ENCODE measurements at regions not wholly inside any gene's neighbourhood (a gene's known extent, or its start where the extent isn't known, plus 50 kb on each side); places are given as distances from the start of the nearest gene placed in this dataset.

DNA sequence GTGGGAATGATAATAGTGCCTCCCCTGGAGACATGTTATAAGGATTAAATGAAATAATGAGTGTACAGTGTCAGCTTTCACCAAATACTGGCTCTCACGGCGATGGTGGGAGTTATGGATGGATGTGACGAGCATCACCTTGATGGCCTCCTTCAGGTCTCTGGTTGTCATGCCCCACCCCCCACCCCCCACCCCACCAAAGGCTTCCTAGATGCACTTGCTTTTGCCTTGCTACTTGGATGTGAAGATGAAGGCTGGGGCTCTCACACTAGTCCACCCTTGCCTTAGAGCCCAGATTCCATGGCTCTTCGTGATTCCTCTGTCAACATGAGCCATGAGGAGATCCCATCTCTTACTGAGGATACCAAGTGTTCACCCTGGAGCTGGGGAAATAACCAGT is 412.3 kb downstream of the NPHP4 start:
- H3K4me3 ChIP-seq (ENCODE audit: low read length), result no peak overlapping the region
- H3K4me1 ChIP-seq (ENCODE audit: control insufficient read depth, low read depth, low read length), result no peaks in the 10 kb centered on the region
- H3K36me3 ChIP-seq (ENCODE audit: control insufficient read depth, low read depth, low read length), result no peaks in the 10 kb centered on the region
- no peaks in the 10 kb centered on the region for H3K27me3 ChIP-seq (ENCODE audit: control insufficient read depth, insufficient read depth, low read length)
- no peak overlapping the region for H3K27ac ChIP-seq (ENCODE audit: low read length)
- H3K9me3 ChIP-seq (ENCODE audit: control insufficient read depth, low read depth, low read length), result no peaks in the 10 kb centered on the region
- no peak overlapping the region for H3K9ac ChIP-seq (ENCODE audit: low read length)

DNA sequence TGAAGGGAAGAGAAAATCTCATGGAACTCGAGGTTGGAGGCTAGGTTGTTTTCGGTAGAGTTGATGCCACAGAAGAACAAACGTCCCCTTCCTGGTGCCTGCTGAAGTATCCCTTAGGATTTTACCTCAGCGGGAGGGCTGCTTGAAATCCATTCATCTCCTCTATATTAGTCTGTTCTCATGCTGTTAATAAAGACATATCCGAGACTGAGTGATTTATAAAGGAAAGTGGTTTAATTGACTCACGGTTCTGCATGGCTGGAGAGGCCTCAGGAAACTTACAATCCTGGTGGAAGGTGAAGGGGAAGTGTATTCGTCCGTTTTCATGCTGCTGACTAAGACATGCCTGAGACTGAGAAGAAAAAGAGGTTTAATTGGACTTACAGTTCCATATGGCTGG is 413.5 kb downstream of the NPHP4 start:
- Histone ChIP-seq H3K9ac (ENCODE audit: low read length) (no peak overlapping the region), H3K4me3 (ENCODE audit: low read length) (no peak overlapping the region), H3K27me3 (ENCODE audit: control insufficient read depth, insufficient read depth, low read length) (no peaks in the 10 kb centered on the region), H3K4me1 (ENCODE audit: control insufficient read depth, low read depth, low read length) (no peaks in the 10 kb centered on the region), H3K27ac (ENCODE audit: low read length) (no peak overlapping the region), H3K9me3 (ENCODE audit: control insufficient read depth, low read depth, low read length) (no peaks in the 10 kb centered on the region), H3K36me3 (ENCODE audit: control insufficient read depth, low read depth, low read length) (no peaks in the 10 kb centered on the region)

DNA sequence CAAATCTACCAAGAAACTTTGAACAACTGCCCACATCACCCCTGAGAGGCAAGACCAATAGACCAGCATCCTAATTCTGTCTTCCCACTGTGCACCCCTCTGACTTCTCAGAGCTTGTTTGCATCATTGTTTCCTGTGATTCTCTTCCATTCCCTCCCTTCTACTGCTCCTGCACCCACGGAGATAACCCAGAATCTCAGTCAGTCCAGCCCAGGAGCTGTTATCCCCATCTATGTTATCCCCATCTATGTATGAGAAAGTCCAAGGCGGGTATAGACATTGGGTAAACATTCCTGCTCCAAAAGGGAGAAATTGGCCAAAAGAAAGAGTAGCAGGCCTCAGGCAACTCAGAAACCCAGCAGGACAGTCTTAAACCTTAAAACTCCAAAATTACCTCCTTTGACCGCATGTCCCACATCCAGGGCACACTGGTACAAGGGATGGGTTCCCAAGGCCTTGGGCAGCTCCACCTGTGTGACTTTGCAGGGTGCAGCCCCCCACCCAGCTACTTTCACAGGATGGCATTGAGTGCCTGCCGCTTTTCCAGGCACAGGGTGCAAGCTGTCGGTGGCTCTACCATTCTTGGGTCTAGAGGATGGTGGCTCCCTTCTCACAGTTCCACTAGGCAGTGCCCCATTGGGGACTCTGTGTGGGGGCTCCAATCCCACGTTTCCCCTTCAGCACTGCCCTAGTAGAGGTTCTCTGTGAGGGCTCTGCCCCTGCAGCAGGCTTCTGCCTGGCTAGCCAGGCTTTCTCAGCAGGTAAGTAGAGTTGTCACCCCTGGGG is 414.8 kb downstream of the NPHP4 start:
- Histone ChIP-seq H3K36me3 (ENCODE audit: control insufficient read depth, low read depth, low read length) (no peaks in the 10 kb centered on the region), H3K4me3 (ENCODE audit: low read length) (no peak overlapping the region), H3K27ac (ENCODE audit: low read length) (no peak overlapping the region), H3K9ac (ENCODE audit: low read length) (no peak overlapping the region), H3K4me1 (ENCODE audit: control insufficient read depth, low read depth, low read length) (no peaks in the 10 kb centered on the region), H3K27me3 (ENCODE audit: control insufficient read depth, insufficient read depth, low read length) (no peaks in the 10 kb centered on the region), H3K9me3 (ENCODE audit: control insufficient read depth, low read depth, low read length) (no peaks in the 10 kb centered on the region)

DNA sequence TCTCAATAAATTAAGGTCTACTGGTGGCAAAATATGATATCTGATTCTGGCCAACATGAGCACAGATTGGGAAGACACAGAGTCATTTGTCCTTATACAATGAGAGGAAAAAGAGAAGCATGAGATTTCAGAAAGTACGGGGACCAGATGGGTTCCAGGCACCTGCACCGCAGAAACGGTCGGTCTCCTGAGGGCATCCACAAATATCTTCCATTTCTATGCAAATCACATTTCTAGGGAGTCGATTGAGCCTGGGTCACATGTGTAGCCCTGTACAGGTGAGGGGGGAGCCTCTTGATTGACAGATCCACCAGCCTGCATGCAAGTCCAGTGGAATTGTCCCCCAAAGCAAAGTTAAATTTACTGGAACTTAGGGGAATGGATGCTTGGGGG is 415.6 kb downstream of the NPHP4 start:
- no peak overlapping the region for H3K27ac ChIP-seq (ENCODE audit: low read length)
- no peaks in the 10 kb centered on the region for H3K36me3 ChIP-seq (ENCODE audit: control insufficient read depth, low read depth, low read length)
- no peaks in the 10 kb centered on the region for H3K4me1 ChIP-seq (ENCODE audit: control insufficient read depth, low read depth, low read length)
- no peak overlapping the region for H3K4me3 ChIP-seq (ENCODE audit: low read length)
- no peaks in the 10 kb centered on the region for H3K27me3 ChIP-seq (ENCODE audit: control insufficient read depth, insufficient read depth, low read length)
- no peak overlapping the region for H3K9ac ChIP-seq (ENCODE audit: low read length)
- H3K9me3 ChIP-seq (ENCODE audit: control insufficient read depth, low read depth, low read length), result no peaks in the 10 kb centered on the region

DNA sequence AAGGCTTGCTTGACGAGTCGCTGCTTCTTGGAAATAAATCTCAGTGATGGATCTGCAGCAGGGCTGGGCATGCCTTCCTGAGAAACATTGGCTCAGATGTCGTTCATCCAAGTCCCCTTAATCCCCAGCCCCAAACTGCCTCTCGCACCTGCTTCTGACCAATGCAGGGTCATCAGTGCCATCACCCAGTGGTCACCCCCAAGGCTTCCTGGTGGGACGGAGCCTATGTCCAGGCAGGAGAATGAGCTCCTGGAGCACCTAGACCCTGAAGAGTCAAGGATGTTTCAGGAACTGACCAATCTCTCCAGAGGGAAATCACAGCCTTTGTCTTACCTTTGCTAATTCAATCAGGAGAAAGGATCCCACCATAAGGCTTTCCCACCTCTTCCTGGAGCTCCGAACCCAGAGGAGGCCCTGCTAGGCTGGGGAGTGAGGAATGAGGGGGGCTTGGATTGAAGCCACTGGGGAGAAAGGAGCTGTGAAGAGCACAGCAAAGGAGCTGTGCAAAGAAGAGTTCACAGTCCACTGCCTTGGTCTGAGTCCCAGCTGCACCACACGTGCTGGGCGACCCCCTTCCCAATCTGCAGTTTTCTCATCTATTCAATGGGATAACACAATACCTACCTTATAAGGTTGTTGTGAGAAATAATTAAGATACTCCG is 416.1 kb downstream of the NPHP4 start:
- Histone ChIP-seq H3K9ac (ENCODE audit: low read length) (no peak overlapping the region), H3K27ac (ENCODE audit: low read length) (no peak overlapping the region), H3K36me3 (ENCODE audit: control insufficient read depth, low read depth, low read length) (no peaks in the 10 kb centered on the region), H3K4me3 (ENCODE audit: low read length) (no peak overlapping the region), H3K9me3 (ENCODE audit: control insufficient read depth, low read depth, low read length) (no peaks in the 10 kb centered on the region), H3K27me3 (ENCODE audit: control insufficient read depth, insufficient read depth, low read length) (no peaks in the 10 kb centered on the region), H3K4me1 (ENCODE audit: control insufficient read depth, low read depth, low read length) (no peaks in the 10 kb centered on the region)

DNA sequence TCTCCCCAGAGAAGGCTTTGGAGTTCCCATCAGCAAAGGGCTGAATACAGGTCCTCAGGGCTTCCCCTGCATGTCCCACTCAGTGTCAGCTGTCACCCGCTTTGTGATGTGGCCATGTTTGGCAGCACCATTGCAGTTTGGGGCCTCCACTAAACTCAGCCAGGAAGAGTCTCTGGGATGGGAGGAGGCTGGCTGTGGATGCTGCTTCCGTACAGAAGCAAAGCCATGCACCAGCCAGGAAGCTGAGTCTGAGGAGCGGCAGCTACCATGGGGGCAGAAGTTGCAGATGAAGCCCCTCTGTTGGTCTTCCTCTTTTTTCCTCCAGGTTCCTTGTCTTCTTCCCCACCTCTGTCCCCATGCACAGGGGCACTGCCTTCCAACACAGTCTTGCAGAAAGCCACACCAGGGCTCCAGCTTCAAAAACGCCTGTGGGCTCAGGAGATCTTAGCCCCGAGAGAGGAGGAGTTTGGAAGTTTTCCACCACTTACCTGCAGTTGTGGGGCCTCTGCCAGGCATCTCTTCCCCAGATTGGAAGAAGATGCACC is 416.8 kb downstream of the NPHP4 start:
- H3K4me3 ChIP-seq (ENCODE audit: low read length), result no peak overlapping the region
- no peak overlapping the region for H3K27ac ChIP-seq (ENCODE audit: low read length)
- no peak overlapping the region for H3K9ac ChIP-seq (ENCODE audit: low read length)
- no peaks in the 10 kb centered on the region for H3K27me3 ChIP-seq (ENCODE audit: control insufficient read depth, insufficient read depth, low read length)
- no peaks in the 10 kb centered on the region for H3K4me1 ChIP-seq (ENCODE audit: control insufficient read depth, low read depth, low read length)
- no peaks in the 10 kb centered on the region for H3K36me3 ChIP-seq (ENCODE audit: control insufficient read depth, low read depth, low read length)
- peaks cover 2% of the 10 kb centered on the region for H3K9me3 ChIP-seq (ENCODE audit: control insufficient read depth, low read depth, low read length)

DNA sequence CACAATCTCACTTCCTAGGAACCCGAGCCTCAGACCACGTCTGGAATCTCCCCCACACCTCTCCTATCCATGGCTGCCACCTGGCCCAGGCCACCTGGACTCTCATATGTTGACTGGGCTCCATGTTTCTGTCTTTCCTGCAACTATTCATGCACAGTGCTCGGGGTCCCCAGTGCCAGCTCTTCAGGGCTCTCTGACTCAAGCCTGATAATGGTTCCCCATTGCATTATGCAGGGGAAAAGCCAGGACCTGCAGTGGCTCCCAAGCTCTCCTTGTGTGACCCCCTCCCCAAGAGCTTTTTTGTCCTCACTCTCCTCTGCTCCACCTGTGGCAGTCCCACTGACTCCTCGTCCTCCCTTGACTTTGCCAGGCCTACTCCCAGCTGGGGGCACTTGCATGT is 417.6 kb downstream of the NPHP4 start:
- Histone ChIP-seq H3K4me3 (ENCODE audit: low read length) (no peak overlapping the region), H3K4me1 (ENCODE audit: control insufficient read depth, low read depth, low read length) (no peaks in the 10 kb centered on the region), H3K9me3 (ENCODE audit: control insufficient read depth, low read depth, low read length) (peaks cover 2% of the 10 kb centered on the region), H3K36me3 (ENCODE audit: control insufficient read depth, low read depth, low read length) (no peaks in the 10 kb centered on the region), H3K27ac (ENCODE audit: low read length) (no peak overlapping the region), H3K9ac (ENCODE audit: low read length) (no peak overlapping the region), H3K27me3 (ENCODE audit: control insufficient read depth, insufficient read depth, low read length) (no peaks in the 10 kb centered on the region)

DNA sequence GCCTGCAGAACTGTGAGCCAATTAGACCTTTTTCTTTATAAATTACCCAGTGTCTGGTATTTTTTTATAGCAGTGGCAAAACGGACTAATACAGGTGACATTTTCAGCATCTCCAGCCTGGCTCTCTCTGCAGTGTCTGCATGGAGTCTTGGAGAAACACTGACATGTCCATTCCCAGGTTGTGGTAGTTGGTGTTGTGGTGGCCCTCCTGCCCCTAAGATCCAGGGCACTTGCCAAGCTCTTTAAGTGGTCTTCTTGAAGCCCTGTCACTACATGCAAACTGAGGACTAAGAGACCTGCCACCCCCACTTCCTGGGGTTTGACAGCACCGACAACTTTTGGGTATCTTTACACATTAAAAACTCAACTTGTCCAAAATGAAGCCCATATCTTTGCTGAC is 419.4 kb downstream of the NPHP4 start:
- Histone ChIP-seq H3K27me3 (ENCODE audit: control insufficient read depth, insufficient read depth, low read length) (no peaks in the 10 kb centered on the region), H3K9ac (ENCODE audit: low read length) (no peak overlapping the region), H3K9me3 (ENCODE audit: control insufficient read depth, low read depth, low read length) (peaks cover 8% of the 10 kb centered on the region), H3K4me3 (ENCODE audit: low read length) (no peak overlapping the region), H3K36me3 (ENCODE audit: control insufficient read depth, low read depth, low read length) (no peaks in the 10 kb centered on the region), H3K4me1 (ENCODE audit: control insufficient read depth, low read depth, low read length) (no peaks in the 10 kb centered on the region), H3K27ac (ENCODE audit: low read length) (no peak overlapping the region)

DNA sequence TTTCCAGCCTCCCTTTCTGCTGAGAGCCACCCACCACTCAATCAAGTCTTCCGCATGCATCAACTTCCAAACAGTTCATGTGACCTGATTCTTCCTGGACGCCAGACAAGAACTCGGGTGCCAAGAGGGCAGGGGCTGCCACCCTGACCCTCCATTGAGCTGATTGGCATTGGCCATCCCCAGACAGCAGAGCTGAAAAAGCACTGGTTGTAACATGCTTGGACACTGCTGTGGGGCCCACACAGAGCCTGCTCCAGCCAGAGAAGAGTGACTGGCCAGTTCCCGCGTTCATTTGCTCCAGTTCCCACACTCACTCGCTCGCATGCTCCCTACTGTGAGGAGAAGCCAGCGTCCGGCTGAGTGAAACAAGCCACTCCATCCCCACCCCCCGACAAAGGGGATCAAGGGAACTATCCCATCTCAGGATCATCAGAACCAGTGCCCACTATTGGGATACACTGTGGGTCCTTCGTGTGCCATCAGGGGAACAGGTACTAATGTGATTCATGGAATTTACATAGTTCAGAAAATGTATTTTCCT is 420.3 kb downstream of the NPHP4 start:
- Histone ChIP-seq H3K27ac (ENCODE audit: low read length) (no peak overlapping the region), H3K27me3 (ENCODE audit: control insufficient read depth, insufficient read depth, low read length) (no peaks in the 10 kb centered on the region), H3K36me3 (ENCODE audit: control insufficient read depth, low read depth, low read length) (no peaks in the 10 kb centered on the region), H3K9me3 (ENCODE audit: control insufficient read depth, low read depth, low read length) (peaks cover 8% of the 10 kb centered on the region), H3K9ac (ENCODE audit: low read length) (no peak overlapping the region), H3K4me1 (ENCODE audit: control insufficient read depth, low read depth, low read length) (no peaks in the 10 kb centered on the region), H3K4me3 (ENCODE audit: low read length) (no peak overlapping the region)

DNA sequence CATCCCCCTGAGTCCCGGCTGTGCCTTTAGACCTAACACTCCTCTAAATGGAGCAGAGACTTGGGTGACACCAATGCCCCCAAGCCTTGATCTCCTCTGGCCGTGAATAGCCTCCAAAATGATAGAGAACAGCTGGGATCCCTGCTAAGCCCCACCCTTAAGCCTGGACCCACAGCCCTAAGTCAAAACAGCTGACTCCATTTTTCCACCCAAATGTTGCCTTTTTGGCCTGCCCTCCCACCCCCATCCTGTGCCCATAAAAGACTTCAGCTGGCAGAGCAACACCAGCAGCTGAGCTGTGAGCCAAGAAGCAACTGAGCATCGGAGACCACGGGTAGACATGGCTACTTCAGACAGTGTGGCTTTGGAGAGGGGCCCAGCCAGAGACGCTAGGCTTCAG is 420.8 kb downstream of the NPHP4 start:
- Histone ChIP-seq H3K9me3 (ENCODE audit: control insufficient read depth, low read depth, low read length) (peaks cover 8% of the 10 kb centered on the region), H3K4me1 (ENCODE audit: control insufficient read depth, low read depth, low read length) (no peaks in the 10 kb centered on the region), H3K27ac (ENCODE audit: low read length) (no peak overlapping the region), H3K36me3 (ENCODE audit: control insufficient read depth, low read depth, low read length) (no peaks in the 10 kb centered on the region), H3K4me3 (ENCODE audit: low read length) (no peak overlapping the region), H3K9ac (ENCODE audit: low read length) (no peak overlapping the region), H3K27me3 (ENCODE audit: control insufficient read depth, insufficient read depth, low read length) (no peaks in the 10 kb centered on the region)

DNA sequence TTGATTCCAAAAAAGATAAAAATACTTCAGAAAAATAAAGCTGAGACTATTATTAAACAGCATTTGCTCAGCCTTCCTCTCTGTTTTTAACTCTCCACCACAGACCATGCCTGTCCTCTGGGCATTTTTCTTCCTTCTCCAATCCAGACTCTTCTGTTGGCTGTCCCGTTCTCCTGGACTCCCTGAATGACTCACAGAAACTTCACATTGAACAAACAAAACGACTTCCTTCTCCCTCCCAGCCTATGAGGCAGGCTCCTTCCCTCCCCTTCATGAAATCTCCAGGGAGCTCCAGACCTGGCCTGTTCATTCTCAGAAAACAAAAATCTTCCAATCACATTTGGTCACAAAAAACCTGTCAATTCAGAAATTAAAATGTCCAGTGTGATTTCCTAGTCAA is 421.3 kb downstream of the NPHP4 start:
- H3K36me3 ChIP-seq (ENCODE audit: control insufficient read depth, low read depth, low read length), result no peaks in the 10 kb centered on the region
- H3K9ac ChIP-seq (ENCODE audit: low read length), result no peak overlapping the region
- peaks cover 8% of the 10 kb centered on the region for H3K9me3 ChIP-seq (ENCODE audit: control insufficient read depth, low read depth, low read length)
- no peaks in the 10 kb centered on the region for H3K4me1 ChIP-seq (ENCODE audit: control insufficient read depth, low read depth, low read length)
- no peak overlapping the region for H3K4me3 ChIP-seq (ENCODE audit: low read length)
- no peaks in the 10 kb centered on the region for H3K27me3 ChIP-seq (ENCODE audit: control insufficient read depth, insufficient read depth, low read length)
- no peak overlapping the region for H3K27ac ChIP-seq (ENCODE audit: low read length)
